HUES64 (cell line): ENCODE measurements at regions not wholly inside any gene's neighbourhood (a gene's known extent, or its start where the extent isn't known, plus 50 kb on each side); places are given as distances from the start of the nearest gene placed in this dataset.
"Not testable (repeated sequence)": the region's sequence is repeated elsewhere in the genome, so short reads cannot be mapped to it uniquely, and the experiment has no call there.

Source experiments
- H3K27ac ChIP-seq: 2 replicates; pipeline ENCODE4 v1.7.0; 2013; ENCODE audit warnings: low read depth, low read length, inconsistent platforms
- H3K27me3 ChIP-seq: 2 replicates; pipeline ENCODE4 v1.6.1; 2013; ENCODE audit warnings: mild to moderate bottlenecking, low read length; ENCODE audit not compliant: insufficient read depth
- H3K36me3 ChIP-seq: 2 replicates; pipeline ENCODE4 v1.6.1; 2013; ENCODE audit warnings: mild to moderate bottlenecking, low read length; ENCODE audit not compliant: insufficient read depth
- H3K4me1 ChIP-seq: 2 replicates; pipeline ENCODE4 v1.6.1; 2013; ENCODE audit warnings: mild to moderate bottlenecking, low read length, moderate library complexity; ENCODE audit not compliant: insufficient read depth
- H3K4me3 ChIP-seq: 2 replicates; pipeline ENCODE4 v1.5.1; 2013; ENCODE audit warnings: mild to moderate bottlenecking, low read length, moderate library complexity
- H3K9ac ChIP-seq: 2 replicates; pipeline ENCODE4 v1.6.1; 2013; ENCODE audit warnings: mild to moderate bottlenecking, low read depth, low read length
- H3K9me3 ChIP-seq: 2 replicates; pipeline ENCODE4 v1.6.1; 2013; ENCODE audit warnings: low read depth, low read length; ENCODE audit not compliant: insufficient read depth
- WGBS: fragments of 150-250, 120-280 bp; methylation state at CpG from one replicate; pipeline ENCODE4 v1.1.7; 2013; ENCODE audit warnings: missing lambda C conversion rate; 5-methylcytosine and 5-hydroxymethylcytosine counted together

DNA sequence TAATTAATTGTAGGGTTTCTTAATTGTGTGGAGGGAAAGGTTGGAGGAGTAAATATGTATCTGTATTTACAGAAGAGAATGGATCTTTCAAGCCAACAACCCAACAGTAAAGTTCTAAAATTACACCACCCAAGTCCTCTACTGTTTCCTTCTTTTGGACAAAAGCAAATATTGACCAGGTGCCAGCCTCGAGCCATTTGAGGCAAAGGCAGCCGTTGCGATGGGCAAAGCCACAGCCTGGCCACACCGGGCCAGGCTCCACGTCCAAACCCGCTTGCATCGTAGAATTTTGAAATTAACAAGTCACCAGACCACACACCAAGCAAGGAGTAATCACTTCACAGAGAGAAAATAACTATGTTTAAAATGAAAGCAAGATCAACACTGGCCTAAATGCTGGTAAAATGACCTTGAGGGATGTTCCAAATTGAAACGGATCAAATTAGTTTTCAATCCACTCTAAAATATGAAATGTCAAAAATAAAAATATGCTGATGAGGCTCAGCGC is 331.0 kb downstream of the BCL2L11 start:
- H3K4me1 ChIP-seq, result peaks cover 18% of the 10 kb centered on the region; the same call in 1 of the 2 replicates
- peak overlapping the region; percentile 20; the same call in 1 of the 2 replicates for H3K9ac ChIP-seq
- 67% methylated on average over 1 of the region's 9 CpGs for WGBS

DNA sequence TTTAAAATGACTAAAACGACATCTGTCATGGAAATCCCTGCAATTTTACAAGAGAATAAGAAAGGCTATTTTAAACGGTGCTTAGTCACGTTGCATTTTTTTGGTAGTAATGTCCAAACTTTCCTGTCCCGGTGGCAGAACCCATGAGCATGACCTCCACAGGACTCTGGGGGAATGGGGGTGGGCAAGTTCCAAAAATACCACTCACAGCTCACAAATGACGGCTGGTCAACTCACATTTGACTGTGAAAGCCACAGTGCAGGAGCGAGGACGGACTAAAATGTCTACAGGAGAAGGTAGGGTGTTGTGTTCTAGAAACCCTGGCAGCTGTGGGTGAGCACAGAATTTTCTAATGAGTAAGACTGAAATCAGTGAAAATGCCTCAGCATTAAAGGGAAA is 331.5 kb downstream of the BCL2L11 start:
- WGBS, result no CpG with 5 or more reads among the region's 7 CpGs
- Histone ChIP-seq H3K9ac (peak overlapping the region; percentile 20; the same call in 1 of the 2 replicates), H3K4me1 (peaks cover 18% of the 10 kb centered on the region; the same call in 1 of the 2 replicates), H3K27ac (peak overlapping the region; percentile 64; the same call in 1 of the 2 replicates)
- not testable (repeated sequence) for H3K27me3 ChIP-seq, H3K36me3 ChIP-seq, H3K9me3 ChIP-seq, H3K4me3 ChIP-seq

More for the DNA sequence above, 331.0 kb downstream of the BCL2L11 start:
- not testable (repeated sequence) for H3K27me3 ChIP-seq, H3K9me3 ChIP-seq, H3K36me3 ChIP-seq, H3K4me3 ChIP-seq
- H3K27ac ChIP-seq, result peak overlapping the region; percentile 64; the same call in 1 of the 2 replicates

DNA sequence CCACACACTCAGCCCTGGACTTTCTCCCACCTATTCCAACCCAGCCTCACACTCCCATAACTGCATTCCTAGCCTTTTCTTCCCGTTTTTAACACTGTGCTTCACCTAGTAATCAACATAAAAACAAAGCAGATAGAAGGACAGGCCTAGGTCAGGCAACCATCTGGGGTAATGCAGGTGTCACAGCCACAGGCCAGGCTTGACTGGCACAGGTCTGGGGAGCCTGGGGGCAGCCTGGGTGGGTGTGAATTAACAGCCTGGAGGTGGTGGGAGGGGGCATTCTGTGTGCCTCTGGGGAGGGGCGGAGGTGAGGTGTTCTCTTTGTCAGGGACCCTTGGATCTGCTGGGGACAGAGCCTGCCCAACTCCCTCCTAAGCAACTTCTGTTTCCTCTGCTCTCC is 332.6 kb downstream of the BCL2L11 start:
- H3K27me3 ChIP-seq, H3K4me3 ChIP-seq, H3K36me3 ChIP-seq, H3K9ac ChIP-seq, H3K9me3 ChIP-seq, H3K27ac ChIP-seq: not testable (repeated sequence)
- peaks cover 18% of the 10 kb centered on the region; the same call in 1 of the 2 replicates for H3K4me1 ChIP-seq
- WGBS, result no CpG with 5 or more reads among the region's 2 CpGs

- WGBS, result no CpG with 5 or more reads among the region's 2 CpGs
- not testable (repeated sequence) for H3K27me3 ChIP-seq, H3K27ac ChIP-seq, H3K36me3 ChIP-seq, H3K9me3 ChIP-seq, H3K4me3 ChIP-seq, H3K9ac ChIP-seq
- peaks cover 18% of the 10 kb centered on the region; the same call in 1 of the 2 replicates for H3K4me1 ChIP-seq
Observed at GRCh38 chr2:111453816-111454215, 333.1 kb downstream of the BCL2L11 start.

GRCh38 chr2:111454404-111454803 is 333.7 kb downstream of the BCL2L11 start:
- peaks cover 18% of the 10 kb centered on the region; the same call in 1 of the 2 replicates for H3K4me1 ChIP-seq
- H3K27ac ChIP-seq, H3K27me3 ChIP-seq, H3K9me3 ChIP-seq, H3K9ac ChIP-seq, H3K4me3 ChIP-seq, H3K36me3 ChIP-seq: not testable (repeated sequence)
- no CpG with 5 or more reads among the region's 1 CpG for WGBS

- H3K36me3 ChIP-seq, H3K27me3 ChIP-seq, H3K9ac ChIP-seq, H3K4me3 ChIP-seq, H3K9me3 ChIP-seq: not testable (repeated sequence)
- peak overlapping the region; percentile 74; the same call in 1 of the 2 replicates for H3K27ac ChIP-seq
- WGBS, result 95% methylated on average over 3 of the region's 9 CpGs
- H3K4me1 ChIP-seq, result peaks cover 14% of the 10 kb centered on the region; the same call in 1 of the 2 replicates
Observed at GRCh38 chr2:111455016-111456015, 334.6 kb downstream of the BCL2L11 start.

DNA sequence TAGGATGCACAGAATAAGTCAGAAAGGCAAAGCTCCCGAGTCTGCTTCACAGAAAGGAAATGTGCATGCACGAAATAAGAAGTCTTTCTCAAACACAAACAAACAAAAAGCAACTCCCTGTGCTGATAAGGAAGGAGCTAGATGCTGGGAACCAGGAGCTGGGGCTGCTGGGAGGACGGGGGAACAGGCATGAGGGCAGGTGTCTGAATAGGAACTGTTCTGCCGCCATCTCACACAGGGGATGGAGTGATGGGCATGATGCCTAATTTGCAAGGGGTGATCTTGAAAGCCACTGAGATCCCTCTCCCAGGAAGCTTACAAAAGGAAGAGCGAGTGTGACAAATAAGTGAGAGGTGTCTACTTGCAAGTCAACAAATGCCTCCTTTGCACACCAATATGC is 336.5 kb downstream of the BCL2L11 start:
- not testable (repeated sequence) for H3K4me3 ChIP-seq, H3K36me3 ChIP-seq, H3K9ac ChIP-seq, H3K9me3 ChIP-seq, H3K27ac ChIP-seq, H3K27me3 ChIP-seq
- peaks cover 11% of the 10 kb centered on the region; the same call in 1 of the 2 replicates for H3K4me1 ChIP-seq
- WGBS, result 96% methylated on average over 2 of the region's 5 CpGs

DNA sequence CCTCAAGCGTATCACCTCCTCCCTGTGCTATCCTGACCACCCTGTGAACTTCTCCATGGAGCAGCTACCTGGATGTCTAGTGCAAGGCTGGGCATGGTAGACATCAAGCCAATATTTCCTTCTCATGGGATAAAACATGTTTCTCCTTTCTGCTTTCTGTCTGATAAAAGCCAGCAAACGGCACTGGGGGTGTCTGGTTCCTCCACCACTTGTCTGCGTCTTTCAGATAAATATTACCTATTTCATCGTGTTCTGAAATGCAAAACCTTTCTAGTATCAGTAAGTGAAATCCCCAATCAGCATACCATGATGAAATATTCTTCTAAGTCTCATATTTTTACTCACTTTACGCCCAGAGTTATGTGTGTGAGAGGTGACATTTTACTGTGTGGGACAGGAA is 340.2 kb downstream of the BCL2L11 start:
- WGBS, result 89% methylated on average over 3 of the region's 5 CpGs
- not testable (repeated sequence) for H3K9ac ChIP-seq, H3K4me1 ChIP-seq, H3K4me3 ChIP-seq, H3K27ac ChIP-seq, H3K36me3 ChIP-seq, H3K9me3 ChIP-seq, H3K27me3 ChIP-seq

DNA sequence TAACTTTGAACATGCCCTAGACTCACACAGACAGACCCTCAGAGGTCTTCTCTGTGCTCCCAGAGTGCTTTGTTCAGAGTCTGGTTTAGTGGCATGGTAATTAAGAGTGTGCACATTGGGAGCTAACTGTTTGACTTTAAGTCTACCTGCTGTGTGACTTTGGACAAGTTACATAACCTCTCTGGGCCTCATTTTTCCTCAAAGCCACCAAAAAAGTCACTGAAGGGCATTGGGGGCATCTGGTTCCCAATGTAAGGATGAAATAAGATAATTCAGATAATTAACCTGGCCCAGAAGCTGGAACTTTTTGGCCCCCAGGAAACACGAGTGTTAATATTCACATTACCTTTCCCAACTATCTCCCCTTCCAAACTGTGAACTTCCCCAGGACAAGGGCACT is 341.1 kb downstream of the BCL2L11 start:
- not testable (repeated sequence) for H3K4me3 ChIP-seq, H3K9me3 ChIP-seq, H3K9ac ChIP-seq, H3K4me1 ChIP-seq, H3K27ac ChIP-seq, H3K36me3 ChIP-seq, H3K27me3 ChIP-seq
- 100% methylated on average over 1 of the region's 1 CpG for WGBS

DNA sequence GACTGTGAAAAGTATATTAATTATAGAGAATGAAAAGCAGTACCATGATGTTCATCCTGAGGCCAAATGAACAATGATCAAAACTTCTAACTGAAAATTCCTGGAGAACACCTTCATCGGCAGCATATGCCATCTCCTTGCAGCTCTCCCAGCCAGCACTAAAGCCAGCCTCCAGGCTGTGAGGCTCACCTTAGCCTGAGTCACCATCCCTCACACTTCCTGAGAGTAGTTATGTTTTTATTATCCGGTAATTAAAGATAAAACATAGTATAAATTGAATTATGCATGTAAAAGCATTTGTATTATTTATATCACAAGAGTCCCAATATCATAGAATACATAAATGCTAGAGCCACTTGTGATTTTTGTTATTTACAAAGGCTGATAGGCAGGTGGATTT is 341.9 kb downstream of the BCL2L11 start:
- not testable (repeated sequence) for H3K9ac ChIP-seq, H3K4me1 ChIP-seq, H3K9me3 ChIP-seq, H3K4me3 ChIP-seq, H3K36me3 ChIP-seq, H3K27me3 ChIP-seq, H3K27ac ChIP-seq
- WGBS, result no CpG with 5 or more reads among the region's 2 CpGs

- H3K27ac ChIP-seq, H3K4me1 ChIP-seq, H3K27me3 ChIP-seq, H3K36me3 ChIP-seq, H3K4me3 ChIP-seq, H3K9me3 ChIP-seq, H3K9ac ChIP-seq: not testable (repeated sequence)
- 83% methylated on average over 8 of the region's 13 CpGs for WGBS
Observed at GRCh38 chr2:111463238-111463848, 342.6 kb downstream of the BCL2L11 start.
